ENCODE measurements at regions not wholly inside any gene's neighbourhood (a gene's known extent, or its start where the extent isn't known, plus 50 kb on each side); places are given as distances from the start of the nearest gene placed in this dataset.

DNA sequence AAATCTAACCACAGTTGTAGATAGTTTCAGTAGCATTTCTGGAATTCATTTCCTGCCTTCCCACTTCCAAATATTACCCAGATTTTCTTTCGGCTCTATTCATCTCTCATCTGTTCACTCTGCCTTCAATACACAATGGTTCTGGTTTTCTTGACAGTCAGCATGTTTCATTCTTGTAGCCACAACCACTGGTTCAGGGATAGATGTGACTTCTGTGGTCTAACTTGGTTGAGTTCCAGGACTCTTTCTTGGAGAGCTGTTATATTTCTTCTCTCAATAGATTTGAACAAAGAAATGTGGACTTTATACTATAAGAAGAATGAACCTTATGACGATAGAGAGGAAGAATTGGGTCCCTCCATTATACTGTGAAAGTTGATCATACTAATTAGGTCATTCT lies 228.8 kb downstream of the NSUN3 start:
- DNase-seq (no peak), ATAC-seq (no peak)
- no peaks in the 10 kb centered on the region for H3K9me3 Mint-ChIP-seq (ENCODE audit: low read depth)
- H3K4me1 Mint-ChIP-seq, result no peaks in the 10 kb centered on the region
- no peak overlapping the region for H3K4me3 Mint-ChIP-seq
- CTCF ChIA-PET, result no interaction called here
- no peak overlapping the region for H3K27ac Mint-ChIP-seq
- H3K27me3 Mint-ChIP-seq, result no peaks in the 10 kb centered on the region
- no peaks in the 10 kb centered on the region for H3K36me3 Mint-ChIP-seq

DNA sequence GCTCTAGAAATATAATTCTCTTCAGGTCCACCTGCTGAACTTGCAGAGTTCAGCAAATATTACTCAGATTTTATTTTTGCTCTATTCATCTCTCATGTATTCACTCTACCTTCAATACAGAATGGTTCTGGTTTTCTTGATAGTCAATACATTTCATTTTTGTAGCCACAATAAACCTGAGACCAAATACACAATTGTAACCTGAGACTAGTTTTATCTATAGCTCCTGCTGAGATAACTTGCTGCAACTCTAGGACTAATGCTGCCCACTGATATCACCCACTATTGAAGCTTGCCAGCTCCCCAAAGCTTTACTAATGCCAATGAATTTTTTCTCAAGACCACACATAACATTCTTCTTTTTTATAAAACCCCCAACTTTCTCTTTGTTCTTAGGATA lies 229.3 kb downstream of the NSUN3 start:
- DNase-seq (no peak), ATAC-seq (no peak)
- no peaks in the 10 kb centered on the region for H3K27me3 Mint-ChIP-seq
- no peak overlapping the region for H3K4me3 Mint-ChIP-seq
- no peaks in the 10 kb centered on the region for H3K4me1 Mint-ChIP-seq
- no peaks in the 10 kb centered on the region for H3K36me3 Mint-ChIP-seq
- no peak overlapping the region for H3K27ac Mint-ChIP-seq
- no peaks in the 10 kb centered on the region for H3K9me3 Mint-ChIP-seq (ENCODE audit: low read depth)
- CTCF ChIA-PET, result no interaction called here

DNA sequence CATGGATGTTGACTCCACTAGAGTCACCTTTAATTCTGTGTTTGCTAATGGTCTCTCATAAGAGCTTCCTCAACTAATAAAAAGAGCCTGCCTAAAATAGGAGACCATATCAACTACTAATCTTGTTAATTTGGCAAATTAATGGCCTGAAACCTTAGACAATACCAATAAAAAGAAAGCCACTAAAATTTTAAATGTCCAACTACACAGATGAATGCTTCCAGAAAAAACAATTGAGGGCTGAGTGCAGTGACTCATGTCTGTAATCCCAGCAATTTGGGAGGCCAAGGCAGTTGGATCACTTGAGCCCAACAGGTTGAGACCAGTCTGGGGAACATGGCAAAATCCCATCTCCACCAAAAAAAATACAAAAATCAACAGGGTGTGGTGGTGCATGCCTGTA lies 230.9 kb downstream of the NSUN3 start:
- DNase-seq (no peak), ATAC-seq (no peak)
- CTCF ChIA-PET, result no interaction called here
- Mint-ChIP-seq H3K4me1 (no peaks in the 10 kb centered on the region), H3K4me3 (no peak overlapping the region), H3K27me3 (no peaks in the 10 kb centered on the region), H3K36me3 (no peaks in the 10 kb centered on the region), H3K27ac (no peak overlapping the region), H3K9me3 (ENCODE audit: low read depth) (no peaks in the 10 kb centered on the region)

DNA sequence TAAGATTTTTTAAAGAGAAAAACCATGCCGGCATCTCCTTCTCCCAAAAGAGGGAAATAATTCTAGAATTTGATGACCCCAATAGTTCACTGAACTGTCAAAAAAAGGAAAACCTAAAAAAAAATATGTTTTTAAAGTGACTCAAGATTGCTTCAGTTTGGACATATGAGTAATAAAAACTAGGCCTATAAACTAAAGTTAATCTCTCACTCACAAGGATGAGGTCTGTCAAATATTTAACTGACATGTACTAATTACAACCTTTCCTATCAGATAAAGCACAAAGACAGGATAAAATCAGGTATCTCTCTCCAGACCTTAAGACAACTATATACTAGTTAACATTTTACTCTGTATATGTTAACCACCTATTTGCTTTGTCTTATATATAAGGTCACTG lies 231.9 kb downstream of the NSUN3 start:
- no peaks in the 10 kb centered on the region for H3K27me3 Mint-ChIP-seq
- no peaks in the 10 kb centered on the region for H3K36me3 Mint-ChIP-seq
- DNase-seq (no peak), ATAC-seq (no peak)
- CTCF ChIA-PET, result no interaction called here
- no peaks in the 10 kb centered on the region for H3K4me1 Mint-ChIP-seq
- H3K27ac Mint-ChIP-seq, result no peak overlapping the region
- no peak overlapping the region for H3K4me3 Mint-ChIP-seq
- H3K9me3 Mint-ChIP-seq (ENCODE audit: low read depth), result no peaks in the 10 kb centered on the region

DNA sequence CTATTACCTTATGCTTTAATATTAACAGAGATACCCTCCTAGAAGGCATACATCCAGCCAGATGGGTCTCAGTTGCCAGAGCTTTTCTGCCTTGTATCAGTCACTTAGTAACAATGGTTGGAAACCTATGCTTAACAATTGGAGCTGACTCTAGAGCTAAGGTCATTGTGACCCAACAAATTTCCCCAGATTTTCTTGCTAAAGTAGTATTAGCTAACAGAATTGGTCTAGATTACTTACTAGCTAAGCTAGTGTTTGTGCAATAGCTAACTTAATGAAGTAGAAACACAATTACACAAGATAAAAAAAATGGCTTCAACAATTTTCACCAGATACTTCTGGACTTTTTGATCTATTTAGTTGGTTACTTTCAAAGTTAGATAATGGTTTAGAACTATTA lies 236.9 kb downstream of the NSUN3 start:
- no peak for DNase-seq
- ATAC-seq, result no peak
- CTCF ChIA-PET, result no interaction called here

DNA sequence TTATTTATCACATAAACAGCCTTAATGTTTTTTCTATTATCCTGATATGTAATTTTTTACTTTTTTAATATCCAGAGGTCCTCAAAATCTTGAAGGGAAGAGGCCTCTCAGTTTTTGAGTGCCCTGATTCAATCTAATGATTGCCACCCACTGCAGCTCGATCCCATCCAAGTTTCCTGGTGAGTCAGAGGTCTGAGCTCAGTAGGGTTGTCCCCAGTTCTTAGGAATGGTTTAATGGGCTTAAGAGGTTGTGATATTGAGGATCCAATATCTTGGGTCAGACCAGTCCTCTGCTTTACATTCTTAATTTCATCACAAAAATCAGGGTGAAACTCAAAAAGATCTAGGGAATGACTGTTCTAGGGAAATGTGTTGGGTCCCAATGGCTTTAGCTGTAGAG lies 238.5 kb downstream of the NSUN3 start:
- Mint-ChIP-seq H3K4me1 (no peaks in the 10 kb centered on the region), H3K4me3 (no peak overlapping the region), H3K27ac (no peak overlapping the region), H3K27me3 (no peaks in the 10 kb centered on the region), H3K9me3 (ENCODE audit: low read depth) (no peaks in the 10 kb centered on the region), H3K36me3 (no peaks in the 10 kb centered on the region)
- no peak for ATAC-seq
- CTCF ChIA-PET, result interaction anchor here (1.5 kb wide), 1 partner anchor 67 kb away, joined by 3 read pairs; no protein-coding TSS in a partner anchor
- DNase-seq, result no peak

More for the DNA sequence above, 236.9 kb downstream of the NSUN3 start:
- Mint-ChIP-seq H3K27ac (no peak overlapping the region), H3K4me3 (no peak overlapping the region), H3K36me3 (no peaks in the 10 kb centered on the region), H3K27me3 (no peaks in the 10 kb centered on the region), H3K4me1 (no peaks in the 10 kb centered on the region), H3K9me3 (ENCODE audit: low read depth) (no peaks in the 10 kb centered on the region)

- Mint-ChIP-seq H3K27me3 (no peaks in the 10 kb centered on the region), H3K36me3 (no peaks in the 10 kb centered on the region), H3K9me3 (ENCODE audit: low read depth) (no peaks in the 10 kb centered on the region), H3K4me1 (no peaks in the 10 kb centered on the region), H3K27ac (no peak overlapping the region), H3K4me3 (no peak overlapping the region)
- DNase-seq (no peak), ATAC-seq (no peak)
- CTCF ChIA-PET, result no interaction called here
Measured at GRCh38 chr3:94303266-94303665, 240.4 kb downstream of the NSUN3 start.

GRCh38 chr3:94303897-94304296 lies 241.0 kb downstream of the NSUN3 start:
- Mint-ChIP-seq H3K4me3 (no peak overlapping the region), H3K9me3 (ENCODE audit: low read depth) (no peaks in the 10 kb centered on the region), H3K27ac (no peak overlapping the region), H3K4me1 (no peaks in the 10 kb centered on the region), H3K27me3 (no peaks in the 10 kb centered on the region), H3K36me3 (no peaks in the 10 kb centered on the region)
- CTCF ChIA-PET, result no interaction called here
- ATAC-seq (no peak), DNase-seq (no peak)

DNA sequence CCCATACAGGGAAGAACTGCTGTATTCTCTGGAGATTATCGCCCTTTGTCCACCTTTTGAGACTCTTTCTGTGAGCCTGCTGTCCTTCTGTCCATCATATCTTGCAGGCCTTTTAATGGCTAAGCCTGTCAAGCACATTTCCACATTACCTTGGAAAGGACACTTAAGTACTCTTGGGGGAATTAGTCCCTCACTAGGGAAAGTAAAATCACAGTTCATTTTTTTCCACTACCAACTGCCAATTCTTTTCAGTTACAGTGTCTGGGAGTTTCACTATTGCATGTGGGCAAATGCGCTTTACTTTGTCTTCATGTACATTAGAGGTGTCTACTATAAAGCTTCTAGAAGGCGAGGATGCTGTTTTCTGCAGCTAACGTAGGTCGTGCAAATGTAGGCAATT lies 242.1 kb downstream of the NSUN3 start:
- Mint-ChIP-seq H3K36me3 (no peaks in the 10 kb centered on the region), H3K27ac (no peak overlapping the region), H3K27me3 (no peaks in the 10 kb centered on the region), H3K4me3 (no peak overlapping the region), H3K4me1 (no peaks in the 10 kb centered on the region), H3K9me3 (ENCODE audit: low read depth) (no peaks in the 10 kb centered on the region)
- no peak for ATAC-seq
- DNase-seq, result no peak
- CTCF ChIA-PET, result no interaction called here

GRCh38 chr3:94305835-94306611 lies 243.2 kb downstream of the NSUN3 start:
- no peaks in the 10 kb centered on the region for H3K9me3 Mint-ChIP-seq (ENCODE audit: low read depth)
- H3K4me1 Mint-ChIP-seq, result no peaks in the 10 kb centered on the region
- DNase-seq, result no peak
- no peak overlapping the region for H3K27ac Mint-ChIP-seq
- ATAC-seq, result no peak
- no peaks in the 10 kb centered on the region for H3K36me3 Mint-ChIP-seq
- no peak overlapping the region for H3K4me3 Mint-ChIP-seq
- no peaks in the 10 kb centered on the region for H3K27me3 Mint-ChIP-seq
- CTCF ChIA-PET, result no interaction called here

DNA sequence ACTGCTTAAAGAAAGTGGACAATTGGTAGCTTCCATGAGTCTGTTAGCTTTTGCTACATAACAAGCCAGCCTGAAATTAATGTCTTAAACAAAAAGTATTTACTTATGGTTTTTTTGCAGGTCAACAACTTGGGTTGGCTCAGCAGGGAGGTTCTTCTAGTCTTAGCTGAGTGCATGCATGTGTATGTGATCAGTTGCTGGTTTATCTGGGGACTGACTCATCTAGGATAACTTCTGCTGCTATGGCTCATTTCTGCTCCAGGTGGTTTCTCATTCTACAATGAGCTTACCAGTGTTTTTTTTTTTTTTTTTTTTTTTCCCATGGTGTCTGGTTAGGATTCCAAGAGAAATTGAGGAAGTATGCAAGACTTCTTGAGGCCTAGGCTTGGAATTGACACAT lies 244.7 kb downstream of the NSUN3 start:
- CTCF ChIA-PET, result no interaction called here
- no peaks in the 10 kb centered on the region for H3K27me3 Mint-ChIP-seq
- H3K4me3 Mint-ChIP-seq, result no peak overlapping the region
- no peak overlapping the region for H3K27ac Mint-ChIP-seq
- H3K4me1 Mint-ChIP-seq, result no peaks in the 10 kb centered on the region
- ATAC-seq, result no peak
- no peaks in the 10 kb centered on the region for H3K36me3 Mint-ChIP-seq
- no peak for DNase-seq
- H3K9me3 Mint-ChIP-seq (ENCODE audit: low read depth), result no peaks in the 10 kb centered on the region

- no peaks in the 10 kb centered on the region for H3K4me1 Mint-ChIP-seq
- no peak for ATAC-seq
- H3K27ac Mint-ChIP-seq, result no peak overlapping the region
- H3K9me3 Mint-ChIP-seq (ENCODE audit: low read depth), result no peaks in the 10 kb centered on the region
- H3K36me3 Mint-ChIP-seq, result no peaks in the 10 kb centered on the region
- CTCF ChIA-PET, result no interaction called here
- H3K27me3 Mint-ChIP-seq, result no peaks in the 10 kb centered on the region
- H3K4me3 Mint-ChIP-seq, result no peak overlapping the region
- DNase-seq, result no peak
Measured at GRCh38 chr3:94308767-94309166, 245.9 kb downstream of the NSUN3 start.

GRCh38 chr3:94310341-94311135 lies 247.7 kb downstream of the NSUN3 start:
- H3K4me3 Mint-ChIP-seq, result no peak overlapping the region
- H3K36me3 Mint-ChIP-seq, result no peaks in the 10 kb centered on the region
- no peaks in the 10 kb centered on the region for H3K4me1 Mint-ChIP-seq
- no peaks in the 10 kb centered on the region for H3K27me3 Mint-ChIP-seq
- no peak for ATAC-seq
- DNase-seq, result no peak
- CTCF ChIA-PET, result no interaction called here
- H3K27ac Mint-ChIP-seq, result no peak overlapping the region
- H3K9me3 Mint-ChIP-seq (ENCODE audit: low read depth), result no peaks in the 10 kb centered on the region

GRCh38 chr3:94311651-94312050 lies 248.8 kb downstream of the NSUN3 start:
- Mint-ChIP-seq H3K27ac (no peak overlapping the region), H3K4me1 (no peaks in the 10 kb centered on the region), H3K27me3 (no peaks in the 10 kb centered on the region), H3K4me3 (no peak overlapping the region), H3K9me3 (ENCODE audit: low read depth) (no peaks in the 10 kb centered on the region), H3K36me3 (no peaks in the 10 kb centered on the region)
- DNase-seq (no peak), ATAC-seq (no peak)
- CTCF ChIA-PET, result interaction anchor here (1.2 kb wide), 1 partner anchor 35 kb away, joined by 3 read pairs; no protein-coding TSS in a partner anchor

All from activated CD8-positive, alpha-beta memory T cell treated with anti-CD3 and anti-CD28 coated beads, Interleukin-2, amount 10 ng/mL, durations not matched to agents 7 days and 5 days (primary cell).